HG02571 (cell line): ENCODE measurements at regions not wholly inside any gene's neighbourhood (a gene's known extent, or its start where the extent isn't known, plus 50 kb on each side); places are given as distances from the start of the nearest gene placed in this dataset.

Experiments used
- ATAC-seq: cut with Tn5 transposase; IDR thresholded peaks from one replicate; pipeline ENCODE4 v1.9.1; 2021; ENCODE audit warnings: mild to moderate bottlenecking, moderate library complexity; ENCODE audit not compliant: unreplicated experiment

DNA sequence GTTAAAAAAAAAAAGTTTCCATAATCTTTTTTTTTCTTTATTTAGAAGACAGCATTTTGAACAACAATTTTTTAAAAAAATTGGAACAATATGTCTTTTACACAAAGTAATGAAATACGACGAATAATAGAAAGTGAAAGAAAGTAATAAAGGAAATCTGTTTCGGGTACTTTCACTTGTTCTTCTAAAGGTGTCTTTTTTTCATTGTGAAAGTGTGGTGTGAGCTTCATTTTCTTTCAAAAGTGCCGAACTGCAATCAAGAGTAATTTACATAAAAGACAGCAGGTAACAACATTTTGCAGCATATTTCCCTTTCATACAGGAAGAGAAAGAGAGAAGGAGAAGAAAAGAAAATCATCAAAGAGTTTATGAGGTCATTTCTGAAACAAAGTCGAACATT, 159.7 kb upstream of the CDH12 start:
- no peak for ATAC-seq

DNA sequence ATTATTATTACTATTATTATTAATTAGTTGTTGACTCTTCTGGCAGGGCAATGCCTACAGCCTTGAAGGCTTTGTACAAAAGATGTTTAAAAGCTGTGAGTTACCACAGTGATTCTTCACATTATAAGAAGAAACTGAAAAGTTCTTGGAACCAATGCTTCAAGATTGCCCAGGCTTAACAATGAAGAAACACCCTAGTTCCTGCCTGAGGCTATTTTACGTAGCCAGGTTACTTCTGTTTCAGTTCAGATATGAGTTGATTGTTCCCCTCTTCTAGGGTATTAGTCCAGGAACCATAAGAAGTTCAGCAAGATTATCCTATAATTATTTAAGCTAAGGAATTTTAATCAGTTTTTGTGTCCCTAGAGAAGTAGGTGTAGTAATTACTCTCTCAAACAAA, 154.6 kb upstream of the CDH12 start:
- no peak for ATAC-seq

- ATAC-seq, result no peak
These were observed 154.1 kb upstream of the CDH12 start for GRCh38 chr5:23007236-23007635.

DNA sequence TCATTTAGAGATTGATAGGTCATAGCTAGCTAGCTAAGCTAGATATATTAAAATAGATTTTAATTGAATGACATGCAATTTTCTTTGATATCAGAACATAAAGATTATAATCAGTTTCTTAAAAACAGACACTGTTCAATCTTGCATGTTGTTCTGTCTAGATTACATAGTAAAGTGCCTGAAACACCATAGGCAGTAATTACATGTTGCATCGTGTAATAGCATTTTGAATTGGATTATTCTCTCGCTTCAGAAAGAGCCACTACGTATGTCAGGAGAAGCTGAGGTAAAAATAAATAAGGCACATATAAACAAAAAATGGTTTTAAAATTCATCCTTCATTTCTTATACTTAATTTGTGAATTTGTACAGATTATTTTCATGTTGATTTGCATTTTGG, 148.0 kb upstream of the CDH12 start:
- ATAC-seq, result no peak

- no peak for ATAC-seq
These were observed 145.6 kb upstream of the CDH12 start for GRCh38 chr5:22998774-22999173.

- ATAC-seq, result no peak
These were observed 145.2 kb upstream of the CDH12 start for GRCh38 chr5:22998362-22998761.

DNA sequence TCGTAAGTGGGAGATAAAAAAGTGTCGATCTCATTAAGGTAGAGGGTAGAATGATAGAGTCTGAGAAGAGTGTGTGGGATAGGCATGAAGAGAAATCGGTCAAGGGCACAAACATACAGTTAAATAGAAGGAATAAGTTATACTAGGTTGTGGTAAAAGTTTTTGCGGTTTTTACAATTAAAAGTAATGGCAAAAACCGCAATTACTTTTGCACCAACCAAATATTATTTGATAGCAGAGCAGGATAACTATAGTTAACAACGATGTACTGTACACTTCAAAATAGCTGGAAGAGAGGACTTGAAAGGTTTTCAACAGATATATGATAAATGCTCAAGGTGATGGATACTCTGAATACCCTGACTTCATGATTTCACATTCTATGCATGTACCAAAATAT, 135.8 kb upstream of the CDH12 start:
- ATAC-seq, result no peak

- ATAC-seq, result no peak
These were observed 133.1 kb upstream of the CDH12 start for GRCh38 chr5:22986281-22986680.

DNA sequence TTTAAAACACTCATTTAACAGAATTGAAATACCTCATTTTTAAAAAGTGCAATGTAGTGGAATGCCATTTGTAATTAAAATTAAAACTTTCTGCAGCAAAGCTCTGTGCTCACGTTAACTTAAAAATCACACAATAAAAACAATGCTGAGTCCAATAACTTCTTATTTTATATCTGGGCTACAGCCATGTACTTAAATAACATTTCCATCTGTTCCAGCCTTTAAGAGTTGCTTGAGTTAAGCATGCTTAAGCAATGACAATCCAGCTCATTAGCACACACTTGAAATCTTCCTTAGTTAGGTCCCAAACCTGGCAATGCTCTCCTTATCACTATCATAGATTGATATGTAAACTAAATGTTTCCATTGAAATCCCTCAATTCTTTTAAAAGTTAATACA, 132.3 kb upstream of the CDH12 start:
- no peak for ATAC-seq

DNA sequence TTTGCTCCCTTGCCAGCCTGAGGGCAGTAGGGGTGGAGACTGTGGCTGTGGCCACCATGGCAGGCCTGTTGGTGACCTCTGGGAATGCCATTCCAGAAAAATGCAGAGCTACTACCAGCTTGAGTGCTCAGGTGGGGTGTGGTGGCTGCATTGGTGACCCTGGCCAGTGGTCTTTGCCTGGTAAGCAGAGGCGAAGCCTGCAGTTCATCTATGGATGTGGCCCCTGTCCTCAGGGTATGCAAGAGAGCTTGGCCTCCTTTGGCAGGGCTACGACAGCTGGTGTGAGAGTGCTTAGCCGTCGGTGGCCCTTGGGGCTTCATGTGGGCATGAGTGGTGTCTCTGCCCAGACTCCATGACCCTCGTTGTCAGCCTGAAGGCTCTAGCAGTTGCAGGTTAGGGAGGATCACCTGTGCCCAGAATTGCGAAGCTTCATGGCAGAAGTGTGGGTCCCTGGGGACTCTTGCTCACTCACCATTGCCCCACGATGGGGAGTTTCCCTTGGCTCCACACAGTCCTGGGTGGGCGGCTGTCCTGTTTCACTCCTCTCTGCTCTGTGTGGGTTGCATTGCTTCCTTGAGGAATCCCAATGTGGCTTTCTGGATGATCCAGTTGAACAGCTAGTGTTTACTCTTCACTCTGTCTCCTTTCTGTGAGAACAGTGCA, 117.9 kb upstream of the CDH12 start:
- no peak for ATAC-seq

DNA sequence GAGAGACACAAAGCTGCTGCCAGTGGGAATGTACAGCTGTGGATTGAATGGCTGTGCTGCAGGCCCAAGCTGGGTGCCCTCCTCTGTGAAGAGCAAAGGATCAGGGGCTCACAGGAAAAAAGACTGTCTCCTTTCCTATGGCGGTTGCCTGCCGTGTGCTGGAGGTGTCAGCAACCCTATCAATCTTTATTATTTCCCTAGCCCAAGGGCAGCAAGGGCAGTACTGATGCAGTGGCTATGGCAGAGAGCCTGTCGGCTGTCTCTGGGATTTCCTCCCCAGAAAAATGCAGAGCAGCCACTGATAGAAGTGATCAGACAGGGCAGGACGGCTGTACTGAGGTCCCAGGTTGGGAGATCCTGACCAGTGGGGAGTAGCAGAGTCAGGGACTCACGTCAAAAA, 117.3 kb upstream of the CDH12 start:
- no peak for ATAC-seq

DNA sequence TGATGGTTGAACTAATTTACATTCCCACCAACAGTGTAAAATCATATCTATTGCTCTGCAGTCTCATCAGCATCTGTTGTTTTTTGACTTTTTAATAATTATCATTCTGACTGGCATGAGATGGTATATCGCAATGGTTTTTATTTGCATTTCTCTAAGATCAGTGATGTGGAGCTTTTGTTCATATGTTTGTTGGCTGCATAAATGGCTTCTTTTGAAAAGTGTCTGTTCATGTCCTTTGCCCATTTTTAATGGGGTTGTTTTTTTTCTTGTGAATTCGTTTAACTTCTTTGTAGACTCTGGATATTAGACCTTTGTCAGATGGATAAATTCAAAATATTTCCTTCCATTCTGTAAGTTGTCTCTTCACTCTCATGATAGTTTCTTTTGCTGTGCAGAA, 115.2 kb upstream of the CDH12 start:
- ATAC-seq, result no peak

DNA sequence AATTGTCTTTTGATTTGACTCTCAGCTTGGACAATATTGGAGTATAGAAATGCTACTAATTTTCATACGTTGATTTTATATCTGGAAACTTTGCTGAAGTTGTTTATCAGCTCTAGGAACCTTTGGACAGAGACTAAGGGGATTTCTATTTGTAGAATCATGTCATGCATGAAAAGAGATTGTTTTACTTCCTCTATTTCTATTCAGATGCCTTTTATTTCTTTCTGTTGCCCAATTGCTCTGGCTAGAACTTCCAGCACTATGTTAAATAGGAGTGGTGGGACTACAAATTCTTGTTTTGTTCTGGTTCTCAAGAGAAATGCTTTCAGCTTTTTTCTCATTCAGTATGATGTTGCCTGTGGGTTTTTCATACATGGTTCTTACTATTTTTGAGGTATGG, 112.8 kb upstream of the CDH12 start:
- ATAC-seq, result no peak

- ATAC-seq, result no peak
These were observed 111.5 kb upstream of the CDH12 start for GRCh38 chr5:22964632-22965031.

- ATAC-seq, result no peak
These were observed 105.5 kb upstream of the CDH12 start for GRCh38 chr5:22958462-22959262.

- no peak for ATAC-seq
These were observed 94.8 kb upstream of the CDH12 start for GRCh38 chr5:22947921-22948320.

GRCh38 chr5:22938362-22938761, 85.2 kb upstream of the CDH12 start:
- no peak for ATAC-seq

GRCh38 chr5:22928821-22929482, 75.8 kb upstream of the CDH12 start:
- ATAC-seq, result no peak

GRCh38 chr5:22926574-22926973, 73.4 kb upstream of the CDH12 start:
- ATAC-seq, result no peak

GRCh38 chr5:22918511-22918910, 65.4 kb upstream of the CDH12 start:
- ATAC-seq, result no peak

- no peak for ATAC-seq
These were observed 63.2 kb upstream of the CDH12 start for GRCh38 chr5:22916393-22916792.

GRCh38 chr5:22911019-22911418, 57.9 kb upstream of the CDH12 start:
- no peak for ATAC-seq
